ENCODE measurements at regions not wholly inside any gene's neighbourhood (a gene's known extent, or its start where the extent isn't known, plus 50 kb on each side); places are given as distances from the start of the nearest gene placed in this dataset.
"Not testable (repeated sequence)": the region's sequence is repeated elsewhere in the genome, so short reads cannot be mapped to it uniquely, and the experiment has no call there.

- DNase-seq, result peak; percentile 15
Observed at GRCh38 chr15:87722941-87723691, 533.4 kb downstream of the NTRK3 start.

GRCh38 chr15:87720235-87720634 lies 536.3 kb downstream of the NTRK3 start:
- no peak for DNase-seq

GRCh38 chr15:87716422-87716821 lies 540.1 kb downstream of the NTRK3 start:
- no peak for DNase-seq

GRCh38 chr15:87715252-87715651 lies 541.3 kb downstream of the NTRK3 start:
- no peak for DNase-seq

- DNase-seq, result no peak
Observed at GRCh38 chr15:87713475-87713879, 543.1 kb downstream of the NTRK3 start.

GRCh38 chr15:87712211-87712610 lies 544.3 kb downstream of the NTRK3 start:
- no peak for DNase-seq

- DNase-seq, result no peak
Observed at GRCh38 chr15:87711026-87711425, 545.5 kb downstream of the NTRK3 start.

- DNase-seq, result no peak
Observed at GRCh38 chr15:87710406-87710805, 546.1 kb downstream of the NTRK3 start.

GRCh38 chr15:87707566-87708130 lies 548.9 kb downstream of the NTRK3 start:
- no peak for DNase-seq

- DNase-seq, result no peak
Observed at GRCh38 chr15:87707071-87707470, 549.5 kb downstream of the NTRK3 start.

GRCh38 chr15:87706001-87706400 lies 550.5 kb downstream of the NTRK3 start:
- no peak for DNase-seq

GRCh38 chr15:87704276-87704675 lies 552.3 kb downstream of the NTRK3 start:
- DNase-seq, result no peak

GRCh38 chr15:87703327-87704111 lies 553.0 kb downstream of the NTRK3 start:
- DNase-seq, result no peak

GRCh38 chr15:87702270-87702669 lies 554.3 kb downstream of the NTRK3 start:
- no peak for DNase-seq

GRCh38 chr15:87698467-87698866 lies 558.1 kb downstream of the NTRK3 start:
- DNase-seq, result not testable (repeated sequence)

GRCh38 chr15:87689716-87690115 lies 566.8 kb downstream of the NTRK3 start:
- DNase-seq, result no peak

- DNase-seq, result no peak
Observed at GRCh38 chr15:87687523-87687870, 569.0 kb downstream of the NTRK3 start.

GRCh38 chr15:87686841-87687522 lies 569.6 kb downstream of the NTRK3 start:
- DNase-seq, result no peak

GRCh38 chr15:87686339-87686738 lies 570.2 kb downstream of the NTRK3 start:
- DNase-seq, result no peak

- DNase-seq, result no peak
Observed at GRCh38 chr15:87682527-87682926, 574.0 kb downstream of the NTRK3 start.

- no peak for DNase-seq
Observed at GRCh38 chr15:87681104-87681503, 575.4 kb downstream of the NTRK3 start.

- peak; percentile 3 for DNase-seq
Observed at GRCh38 chr15:87680208-87680607, 576.3 kb downstream of the NTRK3 start.

GRCh38 chr15:87675271-87675670 lies 581.3 kb downstream of the NTRK3 start:
- DNase-seq, result no peak
